Fibroblast of the aortic adventitia (primary cell): ENCODE measurements at regions not wholly inside any gene's neighbourhood (a gene's known extent, or its start where the extent isn't known, plus 50 kb on each side); places are given as distances from the start of the nearest gene placed in this dataset.
A peak's percentile ranks its signal among the peaks of the same experiment; 100 is the strongest.

ENCODE experiments used
- DNase-seq: peaks from one replicate; pipeline ENCODE4 v3.0.0-alpha.2; 2010; ENCODE audit warnings: low read depth
- H3K4me3 ChIP-seq: 2 replicates; pipeline ENCODE4 v1.5.1; 2011; ENCODE audit warnings: low read depth, mild to moderate bottlenecking, control low read depth, low read length, moderate library complexity
- CTCF ChIP-seq: IDR thresholded peaks from 2 replicates; pipeline ENCODE4 v1.5.1; 2011; ENCODE audit warnings: mild to moderate bottlenecking, low read length, control low read depth, inconsistent platforms; ENCODE audit not compliant: insufficient read depth

DNA sequence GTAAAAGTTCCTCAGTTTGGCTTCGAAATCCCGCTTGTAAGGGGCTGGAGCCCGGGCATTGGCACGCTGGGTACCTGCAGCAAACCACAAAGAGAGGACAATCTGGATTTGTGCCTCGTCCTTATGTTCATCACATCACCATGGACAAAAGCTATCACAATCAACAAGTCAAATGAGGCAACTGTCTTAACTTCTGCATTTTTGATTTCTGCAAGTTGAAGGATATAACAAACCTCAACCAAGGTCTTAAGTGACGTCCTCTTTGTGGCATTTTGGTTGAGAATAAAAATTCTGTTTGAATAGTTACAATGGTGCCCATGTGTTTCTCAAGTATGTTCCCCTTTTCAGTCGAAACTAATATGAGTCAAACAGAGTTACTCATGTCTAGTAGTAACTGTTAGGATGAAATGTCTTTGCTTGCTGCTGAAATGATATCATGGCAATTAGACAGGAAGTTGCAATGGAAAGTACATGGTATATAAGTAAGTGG lies 70.8 kb upstream of the STK17B start:
- no peak for TF ChIP-seq CTCF
- DNase-seq = peak; percentile 21
- no peak overlapping the region for H3K4me3 ChIP-seq

- DNase-seq = peak; percentile 24
- H3K4me3 ChIP-seq = no peak overlapping the region
- TF ChIP-seq CTCF = no peak
Measured at GRCh38 chr2:196244516-196244915, 73.1 kb upstream of the STK17B start.

DNA sequence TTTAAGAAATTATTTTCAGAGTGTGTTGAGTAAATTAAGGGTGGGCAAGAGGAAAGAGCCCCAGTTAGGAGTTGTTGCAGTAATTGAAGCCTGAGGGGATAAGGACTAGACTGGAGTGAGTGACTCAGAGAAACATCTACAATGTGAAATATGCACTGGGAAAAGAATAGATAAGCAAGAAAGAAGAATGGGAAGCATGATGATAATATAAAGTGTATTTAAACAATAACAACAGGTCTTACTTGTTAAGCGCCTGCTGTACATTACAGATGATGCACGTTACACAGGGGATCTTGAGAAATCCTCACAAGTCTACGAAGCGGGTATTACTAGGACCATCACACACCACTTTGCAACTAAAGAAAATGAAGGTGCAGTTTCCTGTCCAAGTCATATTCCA lies 73.6 kb upstream of the STK17B start:
- DNase-seq = peak; percentile 63
- no peak for TF ChIP-seq CTCF
- no peak overlapping the region for H3K4me3 ChIP-seq

DNA sequence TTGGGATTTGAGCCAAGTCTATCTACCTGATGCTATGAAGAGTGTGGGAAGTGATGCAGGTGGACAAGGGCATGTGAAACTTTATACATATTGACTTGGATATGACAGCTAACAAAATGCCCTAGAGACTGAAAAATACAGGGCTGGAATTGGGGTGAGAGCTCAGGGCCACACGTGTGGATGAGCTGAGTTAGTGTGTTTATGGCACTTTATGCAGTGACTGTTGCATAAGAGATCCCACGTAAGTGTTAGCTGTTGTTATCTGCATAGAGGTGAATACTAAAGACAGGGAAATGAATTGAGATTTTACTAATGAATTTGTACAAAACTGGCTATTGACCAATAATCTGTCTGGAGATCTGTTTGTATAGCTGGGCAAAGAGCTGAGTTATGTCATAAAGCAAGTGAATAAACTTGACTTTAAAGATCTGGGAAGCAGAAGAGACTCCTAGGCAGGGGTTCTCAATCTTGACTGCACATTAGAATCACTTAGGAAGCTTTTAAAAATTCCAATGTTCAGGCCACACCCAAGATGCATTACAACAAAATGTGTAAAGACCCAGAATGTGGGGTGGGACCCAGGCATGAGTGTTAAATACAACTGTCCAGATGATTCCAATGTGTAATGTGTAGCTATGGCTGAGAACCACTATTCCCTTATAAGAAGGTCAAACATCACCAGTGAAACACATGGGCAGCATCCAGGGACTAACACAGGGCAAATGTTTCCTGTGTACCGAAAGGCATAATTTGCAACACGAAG lies 74.2 kb upstream of the STK17B start:
- DNase-seq = peak; percentile 48
- no peak overlapping the region for H3K4me3 ChIP-seq
- TF ChIP-seq CTCF = no peak

GRCh38 chr2:196247114-196247975 lies 76.0 kb upstream of the STK17B start:
- H3K4me3 ChIP-seq = no peak overlapping the region
- peak; percentile 41 for DNase-seq
- no peak for TF ChIP-seq CTCF

DNA sequence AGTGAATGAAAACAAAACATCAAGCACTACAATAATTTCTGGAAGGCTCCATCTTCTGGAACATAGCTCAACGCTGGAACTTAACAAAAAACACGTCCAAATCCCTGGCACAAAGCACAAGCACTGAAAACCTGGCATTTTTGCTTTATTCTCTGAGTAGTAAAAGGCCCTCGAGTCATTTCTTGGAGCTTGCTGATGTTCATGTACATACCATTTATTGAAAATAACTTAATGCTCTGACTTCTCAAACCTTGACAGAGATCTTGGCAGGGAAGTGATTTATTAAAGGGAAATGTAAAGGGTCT lies 76.5 kb upstream of the STK17B start:
- no peak overlapping the region for H3K4me3 ChIP-seq
- no peak for TF ChIP-seq CTCF
- peak; percentile 78 for DNase-seq
